Activated CD8-positive, alpha-beta T cell treated with anti-CD3 and anti-CD28 coated beads for 36 hours (primary cell): ENCODE measurements at regions not wholly inside any gene's neighbourhood (a gene's known extent, or its start where the extent isn't known, plus 50 kb on each side); places are given as distances from the start of the nearest gene placed in this dataset.
"Not testable (repeated sequence)": the region's sequence is repeated elsewhere in the genome, so short reads cannot be mapped to it uniquely, and the experiment has no call there.

ENCODE experiments used
- ATAC-seq: fragments of 200-7000 bp; cut with Tn5 transposase; one replicate; pipeline ENCODE4 v1.10.0; 2021; ENCODE audit warnings: mild to moderate bottlenecking, moderate library complexity
- CTCF ChIA-PET: fragments of 350-600 bp; sonication (Branson Sonifier 250); formaldehyde crosslinking; loops from one replicate; lab custom pipeline; 2021; ENCODE audit warnings: antibody characterized with exemption; lab: Charles Lee
- POLR2A ChIA-PET: fragments of 350-600 bp; sonication (Branson Sonifier 250); formaldehyde crosslinking; loops from one replicate; lab custom pipeline; 2021; ENCODE audit warnings: antibody characterized with exemption; lab: Charles Lee
- DNase-seq: peaks from one replicate; pipeline ENCODE4 v3.0.0-alpha.2; 2020
- H3K27ac Mint-ChIP-seq: one replicate; pipeline ENCODE4 v1.8.0; 2021; ENCODE audit warnings: mild to moderate bottlenecking, mixed read lengths
- H3K27me3 Mint-ChIP-seq: one replicate; pipeline ENCODE4 v1.8.0; 2021; ENCODE audit warnings: mixed read lengths
- H3K36me3 Mint-ChIP-seq: one replicate; pipeline ENCODE4 v1.8.0; 2021; ENCODE audit warnings: low read depth, mixed read lengths
- H3K4me1 Mint-ChIP-seq: one replicate; pipeline ENCODE4 v1.8.0; 2021; ENCODE audit warnings: low read depth, mixed read lengths
- H3K4me3 Mint-ChIP-seq: one replicate; pipeline ENCODE4 v1.8.0; 2021; ENCODE audit warnings: mild to moderate bottlenecking, moderate library complexity, mixed read lengths
- H3K9me3 Mint-ChIP-seq: one replicate; pipeline ENCODE4 v1.8.0; 2021; ENCODE audit warnings: mixed read lengths
- intact Hi-C: fragments of 100-400 bp; cut with micrococcal nuclease; formaldehyde crosslinking; loops from one replicate; pipeline ENCODE4 v1.10.0; 2022

GRCh38 chr2:111385226-111385957 lies 264.7 kb downstream of the BCL2L11 start:
- DNase-seq, H3K4me3 Mint-ChIP-seq, H3K27me3 Mint-ChIP-seq, H3K4me1 Mint-ChIP-seq, ATAC-seq, H3K27ac Mint-ChIP-seq, H3K9me3 Mint-ChIP-seq, CTCF ChIA-PET, H3K36me3 Mint-ChIP-seq, POLR2A ChIA-PET, intact Hi-C loops: not testable (repeated sequence)

- ATAC-seq, H3K36me3 Mint-ChIP-seq, DNase-seq, intact Hi-C loops, H3K4me3 Mint-ChIP-seq, POLR2A ChIA-PET, H3K27ac Mint-ChIP-seq, H3K9me3 Mint-ChIP-seq, H3K4me1 Mint-ChIP-seq, CTCF ChIA-PET, H3K27me3 Mint-ChIP-seq: not testable (repeated sequence)
Observed at GRCh38 chr2:111390605-111391004, 269.9 kb downstream of the BCL2L11 start.

GRCh38 chr2:111395350-111396128 lies 274.8 kb downstream of the BCL2L11 start:
- DNase-seq (peak; percentile 76), ATAC-seq (peak; percentile 88)
- H3K27ac Mint-ChIP-seq, H3K4me1 Mint-ChIP-seq, H3K27me3 Mint-ChIP-seq, POLR2A ChIA-PET, H3K4me3 Mint-ChIP-seq, intact Hi-C loops, H3K9me3 Mint-ChIP-seq, H3K36me3 Mint-ChIP-seq, CTCF ChIA-PET: not testable (repeated sequence)

- intact Hi-C loops = not testable (repeated sequence)
Observed at GRCh38 chr2:111400598-111401253, 280.0 kb downstream of the BCL2L11 start.

GRCh38 chr2:111401270-111402140 lies 280.8 kb downstream of the BCL2L11 start:
- POLR2A ChIA-PET, H3K4me1 Mint-ChIP-seq, H3K4me3 Mint-ChIP-seq, DNase-seq, H3K27me3 Mint-ChIP-seq, H3K36me3 Mint-ChIP-seq, CTCF ChIA-PET, H3K9me3 Mint-ChIP-seq, intact Hi-C loops: not testable (repeated sequence)
- peak overlapping the region; percentile 83 for H3K27ac Mint-ChIP-seq
- peak; percentile 84 for ATAC-seq

More at GRCh38 chr2:111400598-111401253, 280.0 kb downstream of the BCL2L11 start:
- peak overlapping the region; percentile 34 for H3K27ac Mint-ChIP-seq
- POLR2A ChIA-PET, ATAC-seq, DNase-seq, H3K4me1 Mint-ChIP-seq, CTCF ChIA-PET, H3K9me3 Mint-ChIP-seq, H3K27me3 Mint-ChIP-seq, H3K4me3 Mint-ChIP-seq, H3K36me3 Mint-ChIP-seq: not testable (repeated sequence)

- H3K9me3 Mint-ChIP-seq, CTCF ChIA-PET, H3K36me3 Mint-ChIP-seq, DNase-seq, intact Hi-C loops, H3K4me1 Mint-ChIP-seq, H3K4me3 Mint-ChIP-seq, POLR2A ChIA-PET, H3K27me3 Mint-ChIP-seq, H3K27ac Mint-ChIP-seq: not testable (repeated sequence)
- peak; percentile 65 for ATAC-seq
Observed at GRCh38 chr2:111402450-111402849, 281.7 kb downstream of the BCL2L11 start.

GRCh38 chr2:111403287-111403686 lies 282.6 kb downstream of the BCL2L11 start:
- H3K4me3 Mint-ChIP-seq, H3K4me1 Mint-ChIP-seq, H3K36me3 Mint-ChIP-seq, H3K9me3 Mint-ChIP-seq, POLR2A ChIA-PET, DNase-seq, intact Hi-C loops, ATAC-seq, H3K27ac Mint-ChIP-seq, CTCF ChIA-PET, H3K27me3 Mint-ChIP-seq: not testable (repeated sequence)

- H3K27ac Mint-ChIP-seq, H3K9me3 Mint-ChIP-seq, H3K36me3 Mint-ChIP-seq, H3K27me3 Mint-ChIP-seq, H3K4me1 Mint-ChIP-seq, H3K4me3 Mint-ChIP-seq, intact Hi-C loops, CTCF ChIA-PET, DNase-seq, POLR2A ChIA-PET: not testable (repeated sequence)
- peak; percentile 52 for ATAC-seq
Observed at GRCh38 chr2:111406616-111407015, 285.9 kb downstream of the BCL2L11 start.

- CTCF ChIA-PET, H3K27ac Mint-ChIP-seq, intact Hi-C loops, POLR2A ChIA-PET, DNase-seq, H3K36me3 Mint-ChIP-seq, H3K4me3 Mint-ChIP-seq, H3K9me3 Mint-ChIP-seq, ATAC-seq, H3K27me3 Mint-ChIP-seq, H3K4me1 Mint-ChIP-seq: not testable (repeated sequence)
Observed at GRCh38 chr2:111407632-111408194, 287.0 kb downstream of the BCL2L11 start.

- H3K36me3 Mint-ChIP-seq, H3K27me3 Mint-ChIP-seq, ATAC-seq, H3K4me3 Mint-ChIP-seq, DNase-seq, H3K9me3 Mint-ChIP-seq, H3K27ac Mint-ChIP-seq, POLR2A ChIA-PET, H3K4me1 Mint-ChIP-seq, CTCF ChIA-PET, intact Hi-C loops: not testable (repeated sequence)
Observed at GRCh38 chr2:111410868-111411406, 290.2 kb downstream of the BCL2L11 start.
